Thoracic aorta (tissue), 2 donors: ENCODE measurements at regions not wholly inside any gene's neighbourhood (a gene's known extent, or its start where the extent isn't known, plus 50 kb on each side); places are given as distances from the start of the nearest gene placed in this dataset.

Experiments used
- ATAC-seq: fragments of 150-250 bp; one replicate; pipeline ENCODE4 v1.8.0; 2017; ENCODE audit warnings: low read depth; ENCODE audit not compliant: insufficient number of reproducible peaks, low FRiP score
- DNase-seq: peaks from one replicate; pipeline ENCODE4 v3.0.0-alpha.2; 2020; ENCODE audit warnings: low spot score
- H3K27ac ChIP-seq, 2 donors: fragments of 200-600 bp; sonication (generic); 1 replicate in 1 of 2; 2 replicates in 1 of 2; pipeline ENCODE4 v1.5.1; 2016; ENCODE audit warnings: mild to moderate bottlenecking in 2 of 2, moderate library complexity in 2 of 2
- H3K27me3 ChIP-seq: fragments of 200-600 bp; sonication (generic); replicated peaks from 2 replicates; pipeline ENCODE4 v1.6.0; 2016; ENCODE audit warnings: mild to moderate bottlenecking; ENCODE audit not compliant: insufficient read depth
- H3K36me3 ChIP-seq: fragments of 200-600 bp; sonication (generic); one replicate; pipeline ENCODE4 v1.5.1; 2016
- H3K4me1 ChIP-seq, 2 donors: fragments of 200-600 bp; sonication (generic); 1 replicate in 1 of 2; 2 replicates in 1 of 2; pipeline versions ENCODE4 v1.5.1 to v1.6.0; 2016; ENCODE audit warnings: low read depth in 2 of 2, mild to moderate bottlenecking in 1 of 2; ENCODE audit not compliant: control insufficient read depth in 1 of 2
- H3K4me3 ChIP-seq: fragments of 200-600 bp; sonication (generic); 2 replicates; pipeline ENCODE4 v1.5.1; 2016; ENCODE audit warnings: mild to moderate bottlenecking
- H3K9me3 ChIP-seq: fragments of 200-600 bp; sonication (generic); 2 replicates; pipeline ENCODE4 v1.5.1; 2016
- TF ChIP-seq, protein P1 (sequence below): fragments of 200-600 bp; sonication (generic); IDR thresholded peaks from one replicate; pipeline ENCODE4 v1.5.1; 2019; ENCODE audit warnings: antibody characterized with exemption

DNA sequence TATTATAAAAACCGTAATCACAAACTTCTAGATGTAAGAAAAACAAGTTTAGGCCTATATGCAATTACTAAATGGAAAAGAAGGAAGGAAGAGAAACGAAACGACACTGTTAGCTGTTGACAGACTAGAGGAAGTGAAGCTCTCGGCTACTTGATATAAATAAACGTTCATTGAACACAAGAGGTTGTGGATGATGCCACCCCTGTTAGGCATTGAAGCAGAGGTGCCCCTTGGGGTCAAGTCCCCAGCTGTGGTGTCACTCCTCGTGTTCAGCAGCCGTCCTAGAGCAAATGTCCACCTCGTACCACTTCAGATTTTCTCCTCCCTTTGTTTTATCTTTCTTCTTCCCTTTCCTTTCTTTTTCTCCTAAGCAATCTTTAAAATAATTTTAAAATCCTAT is 146.5 kb upstream of the UBE2E1 start:
- Histone ChIP-seq H3K36me3 (no peaks in the 10 kb centered on the region), H3K9me3 (no peaks in the 10 kb centered on the region), H3K27ac (no peak overlapping the region), H3K4me3 (no peak overlapping the region), H3K27me3 (no peaks in the 10 kb centered on the region), H3K4me1 (peaks cover 0 to 15% of the 10 kb centered on the region in 2 donors)
- ATAC-seq (no peak), DNase-seq (no peak)
- TF ChIP-seq, protein P1, sequence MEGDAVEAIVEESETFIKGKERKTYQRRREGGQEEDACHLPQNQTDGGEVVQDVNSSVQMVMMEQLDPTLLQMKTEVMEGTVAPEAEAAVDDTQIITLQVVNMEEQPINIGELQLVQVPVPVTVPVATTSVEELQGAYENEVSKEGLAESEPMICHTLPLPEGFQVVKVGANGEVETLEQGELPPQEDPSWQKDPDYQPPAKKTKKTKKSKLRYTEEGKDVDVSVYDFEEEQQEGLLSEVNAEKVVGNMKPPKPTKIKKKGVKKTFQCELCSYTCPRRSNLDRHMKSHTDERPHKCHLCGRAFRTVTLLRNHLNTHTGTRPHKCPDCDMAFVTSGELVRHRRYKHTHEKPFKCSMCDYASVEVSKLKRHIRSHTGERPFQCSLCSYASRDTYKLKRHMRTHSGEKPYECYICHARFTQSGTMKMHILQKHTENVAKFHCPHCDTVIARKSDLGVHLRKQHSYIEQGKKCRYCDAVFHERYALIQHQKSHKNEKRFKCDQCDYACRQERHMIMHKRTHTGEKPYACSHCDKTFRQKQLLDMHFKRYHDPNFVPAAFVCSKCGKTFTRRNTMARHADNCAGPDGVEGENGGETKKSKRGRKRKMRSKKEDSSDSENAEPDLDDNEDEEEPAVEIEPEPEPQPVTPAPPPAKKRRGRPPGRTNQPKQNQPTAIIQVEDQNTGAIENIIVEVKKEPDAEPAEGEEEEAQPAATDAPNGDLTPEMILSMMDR, result no peak

GRCh38 chr3:23659840-23660430 is 145.8 kb upstream of the UBE2E1 start:
- no peak overlapping the region for H3K27ac ChIP-seq
- H3K36me3 ChIP-seq, result no peaks in the 10 kb centered on the region
- no peaks in the 10 kb centered on the region for H3K9me3 ChIP-seq
- no peak for ATAC-seq
- H3K4me1 ChIP-seq, result peaks cover 0 to 15% of the 10 kb centered on the region in 2 donors
- TF ChIP-seq, protein P1, result no peak
- no peak for DNase-seq
- no peaks in the 10 kb centered on the region for H3K27me3 ChIP-seq
- H3K4me3 ChIP-seq, result no peak overlapping the region

DNA sequence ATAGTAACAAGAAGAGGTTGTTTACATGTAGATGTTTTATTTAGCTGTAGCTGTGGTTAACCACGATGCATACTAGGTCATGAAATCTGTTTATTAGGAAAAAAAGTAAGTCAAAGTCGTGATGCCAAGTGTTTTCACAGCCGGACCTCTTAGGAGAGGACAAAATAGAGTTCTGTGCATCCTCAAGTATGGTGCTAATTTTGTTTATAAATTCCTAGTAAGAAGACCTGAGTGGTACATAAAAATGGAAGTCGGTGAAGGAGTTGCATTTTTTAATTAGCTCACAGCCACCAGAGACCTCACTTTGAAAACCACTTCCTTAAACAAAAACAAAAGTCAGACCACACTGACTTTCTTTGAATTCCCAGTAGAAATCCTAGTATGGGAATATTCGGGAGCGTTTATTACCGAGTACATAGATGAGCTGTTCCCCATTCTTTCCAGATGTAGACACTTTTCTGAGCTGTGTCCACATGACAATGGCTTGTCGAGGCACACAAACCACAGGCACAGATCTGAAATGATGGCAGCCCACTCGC is 143.6 kb upstream of the UBE2E1 start:
- peaks cover 0 to 15% of the 10 kb centered on the region in 2 donors for H3K4me1 ChIP-seq
- no peak for DNase-seq

GRCh38 chr3:23663246-23663645 is 142.5 kb upstream of the UBE2E1 start:
- Histone ChIP-seq H3K4me1 (peaks cover 0 to 16% of the 10 kb centered on the region in 2 donors), H3K27ac (no peak overlapping the region), H3K9me3 (no peaks in the 10 kb centered on the region), H3K36me3 (no peaks in the 10 kb centered on the region), H3K4me3 (no peak overlapping the region), H3K27me3 (no peaks in the 10 kb centered on the region)
- DNase-seq, result no peak
- TF ChIP-seq, protein P1, result no peak
- no peak for ATAC-seq

More for the DNA sequence above, 143.6 kb upstream of the UBE2E1 start:
- no peak for ATAC-seq
- Histone ChIP-seq H3K36me3 (no peaks in the 10 kb centered on the region), H3K27me3 (no peaks in the 10 kb centered on the region), H3K9me3 (no peaks in the 10 kb centered on the region), H3K4me3 (no peak overlapping the region), H3K27ac (no peak overlapping the region)
- TF ChIP-seq, protein P1, result no peak

DNA sequence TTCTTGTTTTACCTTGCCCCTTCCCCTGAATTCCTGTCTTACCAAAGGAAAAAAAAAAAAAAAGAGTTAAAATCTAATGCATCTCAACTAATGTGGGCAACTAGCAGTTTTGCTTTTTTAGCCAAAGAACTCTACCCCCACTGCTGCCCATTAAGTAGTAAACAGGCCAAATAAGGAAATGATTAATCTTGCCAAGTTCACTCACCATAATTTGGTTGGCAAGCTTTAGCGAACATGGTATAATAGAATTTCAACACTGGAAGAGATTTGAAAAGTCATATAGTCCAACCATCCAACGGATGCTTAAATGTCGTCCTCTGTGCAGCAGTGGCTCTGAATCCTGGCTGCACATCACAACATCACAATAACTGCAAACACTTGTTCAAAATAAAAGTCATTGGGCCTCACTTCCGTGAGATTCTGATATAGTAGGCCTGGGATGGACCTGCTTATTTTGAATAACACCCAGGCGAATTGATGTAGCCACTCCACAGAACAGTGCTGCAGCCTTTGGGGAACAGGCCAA is 142.0 kb upstream of the UBE2E1 start:
- peaks cover 0 to 21% of the 10 kb centered on the region in 2 donors for H3K4me1 ChIP-seq
- H3K27me3 ChIP-seq, result no peaks in the 10 kb centered on the region
- no peaks in the 10 kb centered on the region for H3K36me3 ChIP-seq
- DNase-seq (no peak), ATAC-seq (no peak)
- H3K9me3 ChIP-seq, result no peaks in the 10 kb centered on the region
- H3K4me3 ChIP-seq, result no peak overlapping the region
- H3K27ac ChIP-seq, result no peak overlapping the region
- TF ChIP-seq, protein P1, result no peak
